Adrenal gland (tissue), 5 donors: ENCODE measurements at regions not wholly inside any gene's neighbourhood (a gene's known extent, or its start where the extent isn't known, plus 50 kb on each side); places are given as distances from the start of the nearest gene placed in this dataset.

Experiments used
- POLR2A ChIP-seq, 2 donors: fragments of 450-650 bp; IDR thresholded peaks; one replicate each; pipeline ENCODE4 v1.6.1; 2017; ENCODE audit warnings: antibody characterized with exemption in 2 of 2, mild to moderate bottlenecking in 2 of 2, moderate library complexity in 1 of 2
- TF ChIP-seq, protein P1 (sequence below), 6 experiments: fragments of 450-650 bp in 4 of 6; fragments of 200-600 bp in 2 of 6; sonication (generic) in 1 of 6; IDR thresholded peaks; 1 replicate in 5 of 6; 2 replicates in 1 of 6; pipeline versions ENCODE4 v1.5.1 to v1.8.0; 2016 to 2021; ENCODE audit warnings: antibody characterized with exemption in 6 of 6, mild to moderate bottlenecking in 2 of 6, moderate library complexity in 1 of 6
- donor health status: DM: no; HTN: no; CAD: no.

DNA sequence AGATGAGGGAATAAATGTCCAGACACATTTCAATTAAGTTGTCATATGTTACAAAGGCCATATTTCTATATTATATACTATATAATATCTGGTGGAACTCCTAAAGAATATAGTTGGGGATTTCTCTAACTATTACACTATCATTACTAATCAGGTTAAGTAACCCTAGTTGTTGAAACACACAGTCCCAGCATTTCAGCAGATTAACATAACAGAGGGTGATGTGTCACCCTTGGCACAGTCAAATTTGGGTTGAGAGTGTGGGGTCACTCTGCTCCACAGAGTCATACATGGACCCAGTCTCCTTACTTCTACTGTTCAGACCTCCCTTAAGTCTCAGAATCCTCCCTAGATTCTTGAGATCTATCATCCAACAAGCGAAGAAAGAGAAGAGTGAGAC lies 496.4 kb upstream of the MDFIC2 start:
- TF ChIP-seq, protein P1, sequence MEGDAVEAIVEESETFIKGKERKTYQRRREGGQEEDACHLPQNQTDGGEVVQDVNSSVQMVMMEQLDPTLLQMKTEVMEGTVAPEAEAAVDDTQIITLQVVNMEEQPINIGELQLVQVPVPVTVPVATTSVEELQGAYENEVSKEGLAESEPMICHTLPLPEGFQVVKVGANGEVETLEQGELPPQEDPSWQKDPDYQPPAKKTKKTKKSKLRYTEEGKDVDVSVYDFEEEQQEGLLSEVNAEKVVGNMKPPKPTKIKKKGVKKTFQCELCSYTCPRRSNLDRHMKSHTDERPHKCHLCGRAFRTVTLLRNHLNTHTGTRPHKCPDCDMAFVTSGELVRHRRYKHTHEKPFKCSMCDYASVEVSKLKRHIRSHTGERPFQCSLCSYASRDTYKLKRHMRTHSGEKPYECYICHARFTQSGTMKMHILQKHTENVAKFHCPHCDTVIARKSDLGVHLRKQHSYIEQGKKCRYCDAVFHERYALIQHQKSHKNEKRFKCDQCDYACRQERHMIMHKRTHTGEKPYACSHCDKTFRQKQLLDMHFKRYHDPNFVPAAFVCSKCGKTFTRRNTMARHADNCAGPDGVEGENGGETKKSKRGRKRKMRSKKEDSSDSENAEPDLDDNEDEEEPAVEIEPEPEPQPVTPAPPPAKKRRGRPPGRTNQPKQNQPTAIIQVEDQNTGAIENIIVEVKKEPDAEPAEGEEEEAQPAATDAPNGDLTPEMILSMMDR (IDR thresholded peaks at IDR 0.05) = no peak
- no peak for TF ChIP-seq POLR2A (IDR thresholded peaks at IDR 0.05)
